Stimulated activated naive B cell treated with anti-CD40 and anti-IgM and Interleukin-4, amounts not matched to agents 10 μg/mL and 1 μg/mL and 100 μg/mL, for 72 hours (primary cell): ENCODE measurements at regions not wholly inside any gene's neighbourhood (a gene's known extent, or its start where the extent isn't known, plus 50 kb on each side); places are given as distances from the start of the nearest gene placed in this dataset.

Experiments
- ATAC-seq, 2 donors: fragments of 150-1000 bp; cut with Tn5 transposase; replicated peaks; 2 replicates each; pipeline ENCODE4 v1.10.0; 2021; ENCODE audit warnings: moderate library complexity in 1 of 2
- DNase-seq: peaks from one replicate; pipeline ENCODE4 v3.0.0; 2021
- H3K27ac Mint-ChIP-seq: one replicate; pipeline ENCODE4 v1.8.0; 2022; ENCODE audit warnings: mild to moderate bottlenecking, mixed read lengths
- H3K27me3 Mint-ChIP-seq, 2 donors: one replicate each; pipeline ENCODE4 v1.8.0; 2022; ENCODE audit warnings: mixed read lengths in 2 of 2
- H3K36me3 Mint-ChIP-seq, 2 donors: one replicate each; pipeline ENCODE4 v1.8.0; 2022; ENCODE audit warnings: mixed read lengths in 2 of 2, mild to moderate bottlenecking in 1 of 2
- H3K4me1 Mint-ChIP-seq, 2 donors: one replicate each; pipeline ENCODE4 v1.8.0; 2022; ENCODE audit warnings: mixed read lengths in 2 of 2, mild to moderate bottlenecking in 1 of 2
- H3K4me3 Mint-ChIP-seq, 2 donors: one replicate each; pipeline ENCODE4 v1.8.0; 2022; ENCODE audit warnings: mild to moderate bottlenecking in 2 of 2, mixed read lengths in 2 of 2, moderate library complexity in 1 of 2
- H3K9me3 Mint-ChIP-seq, 2 donors: one replicate each; pipeline ENCODE4 v1.8.0; 2022; ENCODE audit warnings: mixed read lengths in 2 of 2, mild to moderate bottlenecking in 1 of 2

GRCh38 chr6:18335948-18336347 is 51.2 kb upstream of the RNF144B start:
- Mint-ChIP-seq H3K27me3 (no peaks in the 10 kb centered on the region), H3K27ac (no peak overlapping the region), H3K4me3 (no peak overlapping the region), H3K9me3 (peaks cover 0 to 3% of the 10 kb centered on the region in 2 donors), H3K36me3 (peaks cover 0 to under 1% of the 10 kb centered on the region in 2 donors), H3K4me1 (peaks cover 10 to 22% of the 10 kb centered on the region in 2 donors)
- DNase-seq = no peak
- ATAC-seq = no peak

GRCh38 chr6:18334251-18334650 is 52.9 kb upstream of the RNF144B start:
- H3K27me3 Mint-ChIP-seq = no peaks in the 10 kb centered on the region
- no peak overlapping the region for H3K27ac Mint-ChIP-seq
- no peak overlapping the region for H3K4me3 Mint-ChIP-seq
- no peak for DNase-seq
- ATAC-seq = no peak
- H3K9me3 Mint-ChIP-seq = peaks cover 0 to 2% of the 10 kb centered on the region in 2 donors
- H3K36me3 Mint-ChIP-seq = peaks cover 0 to 1% of the 10 kb centered on the region in 2 donors
- H3K4me1 Mint-ChIP-seq = peaks cover 14 to 34% of the 10 kb centered on the region in 2 donors

GRCh38 chr6:18330548-18331081 is 56.5 kb upstream of the RNF144B start:
- Mint-ChIP-seq H3K36me3 (peaks cover 0 to 1% of the 10 kb centered on the region in 2 donors), H3K4me3 (peak overlapping the region; percentile 34 to 56), H3K27ac (peak overlapping the region; percentile 81), H3K9me3 (peaks cover 0 to 2% of the 10 kb centered on the region in 2 donors), H3K4me1 (peaks cover 33 to 46% of the 10 kb centered on the region in 2 donors), H3K27me3 (no peaks in the 10 kb centered on the region)
- ATAC-seq (peak; percentile 79 to 82), DNase-seq (peak; percentile 68)

GRCh38 chr6:18329776-18330175 is 57.4 kb upstream of the RNF144B start:
- ATAC-seq (no peak), DNase-seq (no peak)
- Mint-ChIP-seq H3K4me1 (peaks cover 33 to 47% of the 10 kb centered on the region in 2 donors), H3K9me3 (peaks cover 0 to 2% of the 10 kb centered on the region in 2 donors), H3K27ac (peak overlapping the region; percentile 60), H3K27me3 (no peaks in the 10 kb centered on the region), H3K36me3 (peaks cover 0 to 1% of the 10 kb centered on the region in 2 donors), H3K4me3 (no peak overlapping the region)

- Mint-ChIP-seq H3K4me1 (peaks cover 33 to 47% of the 10 kb centered on the region in 2 donors), H3K27ac (peak overlapping the region; percentile 49), H3K36me3 (peaks cover 0 to 1% of the 10 kb centered on the region in 2 donors), H3K4me3 (peak overlapping the region in 1 of 2 donors; percentile 12), H3K9me3 (peaks cover 0 to 2% of the 10 kb centered on the region in 2 donors), H3K27me3 (no peaks in the 10 kb centered on the region)
- no peak for DNase-seq
- ATAC-seq = peak; percentile 55 to 61
These were observed 58.6 kb upstream of the RNF144B start for GRCh38 chr6:18328540-18328939.

- H3K9me3 Mint-ChIP-seq = peaks cover 0 to 2% of the 10 kb centered on the region in 2 donors
- H3K27me3 Mint-ChIP-seq = no peaks in the 10 kb centered on the region
- peaks cover 0 to 1% of the 10 kb centered on the region in 2 donors for H3K36me3 Mint-ChIP-seq
- H3K27ac Mint-ChIP-seq = peak overlapping the region; percentile 49
- ATAC-seq = no peak
- no peak for DNase-seq
- H3K4me3 Mint-ChIP-seq = no peak overlapping the region
- peaks cover 33 to 47% of the 10 kb centered on the region in 2 donors for H3K4me1 Mint-ChIP-seq
These were observed 59.1 kb upstream of the RNF144B start for GRCh38 chr6:18328070-18328469.

- no peaks in the 10 kb centered on the region for H3K27me3 Mint-ChIP-seq
- peak overlapping the region; percentile 49 for H3K27ac Mint-ChIP-seq
- H3K4me3 Mint-ChIP-seq = peak overlapping the region in 1 of 2 donors; percentile 3
- peaks cover 33 to 47% of the 10 kb centered on the region in 2 donors for H3K4me1 Mint-ChIP-seq
- DNase-seq (no peak), ATAC-seq (no peak)
- H3K36me3 Mint-ChIP-seq = peaks cover 0 to 1% of the 10 kb centered on the region in 2 donors
- H3K9me3 Mint-ChIP-seq = peaks cover 0 to 2% of the 10 kb centered on the region in 2 donors
These were observed 59.5 kb upstream of the RNF144B start for GRCh38 chr6:18327626-18328025.

GRCh38 chr6:18326980-18327379 is 60.2 kb upstream of the RNF144B start:
- H3K4me3 Mint-ChIP-seq = peak overlapping the region in 1 of 2 donors; percentile 29
- peaks cover 0 to 2% of the 10 kb centered on the region in 2 donors for H3K9me3 Mint-ChIP-seq
- no peaks in the 10 kb centered on the region for H3K27me3 Mint-ChIP-seq
- ATAC-seq (no peak), DNase-seq (no peak)
- peak overlapping the region; percentile 66 for H3K27ac Mint-ChIP-seq
- H3K36me3 Mint-ChIP-seq = peaks cover 0 to 1% of the 10 kb centered on the region in 2 donors
- peaks cover 31 to 47% of the 10 kb centered on the region in 2 donors for H3K4me1 Mint-ChIP-seq

GRCh38 chr6:18326001-18326400 is 61.1 kb upstream of the RNF144B start:
- peak overlapping the region; percentile 68 for H3K27ac Mint-ChIP-seq
- peaks cover 0 to 1% of the 10 kb centered on the region in 2 donors for H3K9me3 Mint-ChIP-seq
- no peaks in the 10 kb centered on the region for H3K27me3 Mint-ChIP-seq
- no peak overlapping the region for H3K4me3 Mint-ChIP-seq
- ATAC-seq = no peak
- peaks cover 30 to 42% of the 10 kb centered on the region in 2 donors for H3K4me1 Mint-ChIP-seq
- peaks cover 0 to under 1% of the 10 kb centered on the region in 2 donors for H3K36me3 Mint-ChIP-seq
- DNase-seq = no peak

GRCh38 chr6:18324706-18325042 is 60.3 kb upstream of the DEK start:
- Mint-ChIP-seq H3K27ac (no peak overlapping the region), H3K9me3 (no peaks in the 10 kb centered on the region), H3K27me3 (no peaks in the 10 kb centered on the region), H3K4me1 (peaks cover 26 to 29% of the 10 kb centered on the region in 2 donors), H3K36me3 (no peaks in the 10 kb centered on the region), H3K4me3 (no peak overlapping the region)
- ATAC-seq (no peak), DNase-seq (no peak)

GRCh38 chr6:18323935-18324705 is 59.8 kb upstream of the DEK start:
- Mint-ChIP-seq H3K27ac (no peak overlapping the region), H3K27me3 (no peaks in the 10 kb centered on the region), H3K9me3 (no peaks in the 10 kb centered on the region), H3K4me3 (no peak overlapping the region), H3K36me3 (no peaks in the 10 kb centered on the region), H3K4me1 (peaks cover 26 to 29% of the 10 kb centered on the region in 2 donors)
- ATAC-seq = peak; percentile 48 to 54
- no peak for DNase-seq

GRCh38 chr6:18317850-18318249 is 53.5 kb upstream of the DEK start:
- DNase-seq = no peak
- ATAC-seq = peak; percentile 52 to 54
- Mint-ChIP-seq H3K4me1 (peaks cover 2 to 13% of the 10 kb centered on the region in 2 donors), H3K9me3 (no peaks in the 10 kb centered on the region), H3K27me3 (no peaks in the 10 kb centered on the region), H3K4me3 (no peak overlapping the region), H3K27ac (no peak overlapping the region), H3K36me3 (no peaks in the 10 kb centered on the region)

GRCh38 chr6:18314317-18314997 is 50.1 kb upstream of the DEK start:
- no peak overlapping the region for H3K27ac Mint-ChIP-seq
- no peak overlapping the region for H3K4me3 Mint-ChIP-seq
- peaks cover 2 to 13% of the 10 kb centered on the region in 2 donors for H3K4me1 Mint-ChIP-seq
- H3K9me3 Mint-ChIP-seq = peaks cover 1 to 3% of the 10 kb centered on the region in 2 donors
- DNase-seq (no peak), ATAC-seq (no peak)
- no peaks in the 10 kb centered on the region for H3K36me3 Mint-ChIP-seq
- H3K27me3 Mint-ChIP-seq = peaks cover 2 to 3% of the 10 kb centered on the region in 2 donors
